IPS-18c (cell line): ENCODE measurements at regions not wholly inside any gene's neighbourhood (a gene's known extent, or its start where the extent isn't known, plus 50 kb on each side); places are given as distances from the start of the nearest gene placed in this dataset.

Source experiments
- H3K4me3 ChIP-seq: 2 replicates; pipeline ENCODE4 v1.7.0; 2013; ENCODE audit warnings: low read depth, mild to moderate bottlenecking, low read length, moderate library complexity; ENCODE audit not compliant: insufficient read depth
- H3K9me3 ChIP-seq: one replicate; pipeline ENCODE4 v1.6.1; 2013; ENCODE audit warnings: mild to moderate bottlenecking, low read length, moderate library complexity; ENCODE audit not compliant: control insufficient read depth, insufficient read depth

DNA sequence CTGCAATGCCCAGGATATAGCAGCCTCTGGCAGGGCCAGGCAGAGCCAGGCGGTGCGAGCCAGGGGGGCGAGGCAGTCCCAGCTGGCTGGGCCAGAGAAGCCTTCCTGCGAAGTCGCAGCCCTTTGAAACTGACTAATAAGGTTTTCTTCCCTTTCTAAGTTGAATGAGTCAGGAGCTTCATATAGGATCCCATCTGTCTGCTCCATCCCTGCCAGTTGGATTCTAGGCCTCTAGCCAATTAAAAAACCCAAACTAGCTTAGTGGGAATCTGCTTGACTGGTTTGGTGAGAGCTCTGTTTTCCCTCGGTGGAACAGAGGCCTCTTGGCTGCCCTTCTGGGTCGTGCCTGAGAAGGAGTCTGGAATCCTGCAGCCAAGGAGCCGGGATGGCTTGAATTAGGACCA lies 70.1 kb upstream of the RAPGEF1 start:
- Histone ChIP-seq H3K4me3 (no peak overlapping the region), H3K9me3 (no peaks in the 10 kb centered on the region)

DNA sequence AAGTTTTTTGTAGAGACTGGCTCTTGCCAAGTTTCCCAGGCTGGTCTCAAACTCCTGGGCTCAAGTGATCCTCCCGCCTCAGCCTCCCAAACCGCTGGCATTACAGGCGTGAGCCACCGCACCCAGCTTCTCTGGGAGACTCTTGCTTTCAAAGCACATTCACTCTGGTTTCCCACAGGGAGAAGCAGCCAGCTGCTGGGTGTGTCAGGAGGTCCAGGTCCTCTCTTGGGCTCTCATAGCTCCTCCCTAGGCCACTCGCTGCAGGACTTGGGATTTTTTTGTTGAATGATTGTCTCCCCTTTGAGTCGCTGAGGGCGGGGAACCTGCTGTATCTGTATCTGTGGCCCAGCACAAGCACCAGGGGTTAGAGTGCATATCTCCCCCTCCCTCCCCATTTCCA lies 68.4 kb upstream of the RAPGEF1 start:
- Histone ChIP-seq H3K4me3 (no peak overlapping the region), H3K9me3 (no peaks in the 10 kb centered on the region)

DNA sequence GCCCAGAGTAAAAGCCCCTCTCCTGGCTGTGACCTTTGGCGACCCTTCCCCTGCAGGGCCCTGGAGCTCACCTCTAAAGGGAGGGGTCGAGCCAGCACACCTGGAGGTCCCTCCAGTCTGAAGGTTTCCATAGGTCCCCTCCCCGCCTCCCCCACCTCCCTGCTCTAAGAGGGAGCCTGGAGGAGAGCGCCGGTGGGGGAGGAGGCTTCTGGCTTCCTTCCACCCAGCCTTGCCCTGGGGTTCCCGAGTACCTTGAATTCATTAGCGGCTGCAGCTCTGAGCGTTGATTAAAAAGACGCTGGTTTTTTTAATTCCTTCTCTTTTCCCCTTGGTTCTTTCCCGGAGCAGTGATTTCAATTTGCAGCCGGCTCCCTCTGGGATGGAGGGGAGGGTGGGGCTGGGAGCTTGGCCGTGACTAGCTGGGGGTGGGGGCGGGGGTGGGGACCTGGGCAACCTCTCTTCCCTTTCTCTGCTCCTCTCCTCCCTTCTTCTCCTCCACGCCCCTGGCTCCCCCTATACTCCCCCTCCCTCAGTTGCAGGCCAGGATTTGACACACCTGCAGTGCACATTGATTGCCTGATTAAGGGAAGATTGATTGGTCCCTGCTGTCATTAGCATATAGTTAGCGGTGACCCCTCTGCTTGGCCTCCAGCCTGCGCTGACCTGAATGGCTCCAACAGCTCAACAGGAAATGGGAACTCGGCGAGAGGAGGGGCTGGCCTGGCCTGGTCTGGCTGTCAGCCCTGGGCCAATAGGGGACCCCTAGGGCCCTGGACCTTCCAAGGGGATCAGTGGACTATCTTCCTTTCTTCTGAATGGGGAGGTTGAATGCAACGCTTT lies 67.5 kb upstream of the RAPGEF1 start:
- Histone ChIP-seq H3K9me3 (no peaks in the 10 kb centered on the region), H3K4me3 (peak overlapping the region; percentile 40)

DNA sequence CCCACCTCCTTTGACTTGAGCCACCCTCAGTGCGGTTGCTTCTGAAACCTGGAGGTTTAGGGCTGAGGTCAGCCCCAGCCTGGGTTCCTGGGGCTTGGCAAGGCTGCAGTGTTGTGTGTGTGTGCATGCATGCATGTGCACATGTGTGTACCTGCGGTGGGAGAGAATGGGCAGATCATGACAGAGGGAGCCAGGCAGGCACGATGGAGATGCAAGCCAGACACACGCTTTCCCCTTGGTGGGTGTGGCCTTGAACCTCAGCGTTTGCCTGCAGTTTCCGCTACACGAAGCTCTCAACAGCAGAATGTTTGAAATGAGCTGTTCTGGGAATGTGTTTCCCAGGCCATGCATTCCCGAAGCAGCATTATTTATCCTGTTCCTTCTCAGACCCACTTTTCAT lies 65.9 kb upstream of the RAPGEF1 start:
- H3K4me3 ChIP-seq = no peak overlapping the region
- H3K9me3 ChIP-seq = no peaks in the 10 kb centered on the region

DNA sequence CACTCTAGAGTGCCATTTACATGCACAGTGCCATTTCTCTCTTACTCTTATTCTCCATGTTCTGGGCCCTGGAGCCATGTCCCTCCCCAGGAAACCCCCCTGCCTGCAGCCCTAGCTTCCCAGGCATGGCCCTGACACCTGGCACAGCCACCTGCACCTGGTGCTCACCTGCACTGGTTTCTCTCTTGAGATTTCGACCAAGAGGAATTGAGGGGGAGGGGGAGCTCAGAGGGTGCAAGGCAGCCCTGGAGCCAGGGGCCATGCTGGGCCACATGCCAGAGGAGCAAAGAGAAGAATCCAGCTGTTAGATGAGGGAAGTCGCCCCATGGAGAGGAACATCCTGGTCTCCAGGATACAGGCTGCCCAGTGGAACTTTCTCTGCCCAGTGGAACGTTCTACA lies 65.0 kb upstream of the RAPGEF1 start:
- H3K4me3 ChIP-seq = no peak overlapping the region

DNA sequence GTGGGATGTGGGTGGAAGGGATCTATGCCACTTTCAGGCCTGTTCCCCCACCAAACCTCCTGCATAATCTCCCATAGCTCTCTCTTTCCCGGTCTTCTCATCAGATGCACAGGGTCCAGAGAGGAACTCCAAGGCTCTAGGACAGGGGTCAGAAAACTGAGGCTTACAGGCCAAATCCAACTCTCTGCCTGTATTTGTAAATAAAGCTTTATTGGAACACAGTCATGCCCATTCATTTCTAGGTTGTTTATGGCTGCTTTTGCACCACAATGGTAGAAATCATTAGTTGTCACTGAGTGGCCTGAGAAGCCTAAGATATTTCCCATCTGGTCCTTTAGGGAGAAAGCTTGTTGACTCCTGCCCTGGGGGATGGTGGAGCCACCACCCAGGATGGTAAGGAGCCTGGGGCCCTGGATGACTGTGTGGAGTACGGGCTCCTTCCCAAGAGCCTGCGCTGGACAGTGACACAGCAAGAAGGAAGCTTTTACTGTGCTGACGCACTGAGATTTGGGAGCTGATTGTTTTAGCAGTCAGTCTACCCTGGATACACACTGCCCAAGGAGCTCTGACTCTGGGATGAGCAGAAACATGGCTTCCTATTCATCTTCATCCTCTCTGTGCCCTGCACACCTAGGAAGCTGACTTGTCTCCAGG lies 64.0 kb upstream of the RAPGEF1 start:
- Histone ChIP-seq H3K4me3 (no peak overlapping the region), H3K9me3 (no peaks in the 10 kb centered on the region)

More for the DNA sequence above, 65.0 kb upstream of the RAPGEF1 start:
- no peaks in the 10 kb centered on the region for H3K9me3 ChIP-seq

DNA sequence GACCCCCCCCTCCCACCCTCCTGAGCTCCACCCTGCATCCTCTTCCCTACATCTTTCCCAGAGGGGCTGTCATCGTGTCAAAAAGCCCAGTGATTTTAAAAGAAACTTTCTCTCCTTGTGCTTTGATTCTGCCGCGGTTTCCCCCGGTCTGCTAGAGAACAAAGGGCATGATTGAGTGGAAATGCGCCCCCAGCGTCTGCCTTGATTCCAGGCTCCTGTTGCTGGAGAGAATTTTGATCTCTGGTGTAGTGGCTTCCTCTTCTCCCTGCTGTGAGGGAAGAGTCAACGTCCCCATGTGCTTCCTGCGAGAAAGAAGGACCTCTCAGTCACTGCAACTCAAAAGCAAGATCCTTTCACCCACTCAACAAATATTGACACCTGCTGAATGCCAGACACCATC lies 61.9 kb upstream of the RAPGEF1 start:
- H3K9me3 ChIP-seq = no peaks in the 10 kb centered on the region
- no peak overlapping the region for H3K4me3 ChIP-seq

DNA sequence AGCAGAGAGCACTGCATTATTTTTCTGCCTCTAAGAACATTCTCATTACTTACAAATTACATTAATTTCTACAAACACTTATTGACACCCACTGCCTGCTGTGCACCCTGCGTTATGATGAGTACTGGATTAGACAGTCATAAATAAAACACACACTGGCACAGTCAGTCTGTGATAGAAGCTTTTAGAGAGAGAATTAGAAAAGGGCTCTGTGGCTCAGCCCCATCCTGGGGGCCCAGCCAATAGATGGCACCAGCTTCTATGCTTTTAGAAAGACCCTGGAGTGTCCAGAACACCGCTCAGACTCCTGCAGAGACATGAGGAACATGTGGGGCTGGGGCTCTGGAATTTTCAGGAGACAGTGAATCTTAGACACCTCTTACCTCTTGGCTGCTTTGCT lies 61.0 kb upstream of the RAPGEF1 start:
- H3K9me3 ChIP-seq = no peaks in the 10 kb centered on the region
- no peak overlapping the region for H3K4me3 ChIP-seq

DNA sequence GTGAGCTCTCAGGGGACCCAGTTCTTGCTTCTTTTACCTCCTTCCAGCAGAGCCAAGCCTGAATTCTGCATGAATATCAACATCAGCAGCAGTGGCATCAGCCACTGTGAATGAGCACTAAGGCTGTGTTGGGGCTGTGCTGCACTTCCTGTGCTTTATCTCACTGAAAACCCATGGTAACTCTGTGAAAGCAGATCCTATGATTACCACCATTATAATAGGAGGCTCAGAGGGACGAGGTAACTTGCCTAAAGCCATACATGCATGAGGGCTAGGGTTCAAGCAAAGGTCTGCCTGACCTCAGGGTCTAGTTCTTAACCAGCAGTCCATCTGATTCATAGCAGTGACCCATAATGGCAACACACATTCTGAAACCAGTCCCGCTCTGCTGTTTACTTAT lies 60.5 kb upstream of the RAPGEF1 start:
- H3K4me3 ChIP-seq = no peak overlapping the region
- H3K9me3 ChIP-seq = no peaks in the 10 kb centered on the region

DNA sequence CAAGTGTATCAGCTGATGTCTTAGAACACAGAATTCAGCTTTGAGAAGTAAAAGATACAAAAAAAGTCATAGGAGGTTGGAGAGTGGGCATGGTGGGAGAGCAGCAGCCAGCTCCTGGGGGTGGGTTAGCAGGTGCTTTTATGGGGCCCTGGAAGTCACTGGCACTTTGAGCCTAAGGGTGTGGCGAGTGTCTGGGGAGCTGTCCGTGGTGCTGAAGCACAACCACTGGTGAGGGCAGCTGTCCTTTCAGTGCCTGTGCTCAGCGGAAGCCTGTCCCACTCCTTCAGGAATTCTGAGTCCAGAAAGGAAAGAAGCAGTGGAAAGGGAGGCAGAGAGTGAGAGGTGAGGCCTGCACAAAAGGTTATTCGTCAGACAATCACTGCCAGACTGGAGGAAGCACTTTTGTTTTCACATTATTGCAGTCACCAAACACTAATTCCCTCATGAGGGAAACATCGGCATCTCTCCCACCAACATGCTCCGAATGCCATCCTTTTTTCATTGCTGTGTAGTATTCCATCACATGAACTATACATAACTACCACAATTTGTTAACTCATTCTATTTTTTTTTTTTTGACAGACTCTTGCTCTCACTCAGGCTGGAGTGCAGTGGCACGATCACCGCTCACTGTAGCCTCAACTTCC lies 59.4 kb upstream of the RAPGEF1 start:
- Histone ChIP-seq H3K9me3 (no peaks in the 10 kb centered on the region), H3K4me3 (no peak overlapping the region)

DNA sequence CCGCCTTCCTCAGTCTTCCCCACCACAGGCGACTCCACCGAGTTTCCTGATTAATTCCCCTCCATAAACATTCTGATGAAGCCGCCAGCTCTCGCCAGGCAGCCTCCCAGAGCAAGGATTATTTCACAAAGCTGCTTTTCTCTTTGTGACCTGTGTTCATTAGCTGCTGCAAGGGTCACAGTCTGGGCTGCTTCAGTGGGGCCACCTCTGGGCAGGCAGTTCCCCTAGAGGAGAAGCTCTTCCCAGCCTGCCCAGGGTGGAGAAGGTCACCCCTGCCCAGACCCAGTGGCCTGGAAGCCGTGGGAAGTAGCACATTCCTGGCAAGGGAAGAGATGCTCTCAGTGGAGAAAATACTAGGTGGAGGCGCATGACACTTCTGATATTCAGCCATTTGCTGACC lies 58.4 kb upstream of the RAPGEF1 start:
- no peaks in the 10 kb centered on the region for H3K9me3 ChIP-seq
- no peak overlapping the region for H3K4me3 ChIP-seq

DNA sequence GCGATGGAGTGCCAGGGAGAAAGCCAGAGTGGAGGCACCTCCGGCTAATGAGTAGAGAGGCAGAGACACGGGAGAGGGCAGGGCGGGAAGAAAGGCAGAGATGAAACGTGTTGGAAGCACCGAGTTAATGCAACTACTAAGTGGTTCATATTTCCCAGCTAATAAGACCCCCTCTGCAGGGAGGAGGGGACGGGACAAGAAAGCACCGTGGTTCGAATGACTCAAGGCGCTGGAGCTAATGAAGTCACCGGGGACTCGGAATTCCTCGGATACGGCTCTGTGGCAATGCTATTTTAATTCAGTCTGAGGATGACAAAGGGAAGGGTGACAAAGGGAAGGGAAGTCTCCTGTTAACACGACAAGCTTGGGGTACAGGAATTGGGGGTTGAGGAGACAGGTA lies 54.5 kb upstream of the RAPGEF1 start:
- no peaks in the 10 kb centered on the region for H3K9me3 ChIP-seq
- no peak overlapping the region for H3K4me3 ChIP-seq

DNA sequence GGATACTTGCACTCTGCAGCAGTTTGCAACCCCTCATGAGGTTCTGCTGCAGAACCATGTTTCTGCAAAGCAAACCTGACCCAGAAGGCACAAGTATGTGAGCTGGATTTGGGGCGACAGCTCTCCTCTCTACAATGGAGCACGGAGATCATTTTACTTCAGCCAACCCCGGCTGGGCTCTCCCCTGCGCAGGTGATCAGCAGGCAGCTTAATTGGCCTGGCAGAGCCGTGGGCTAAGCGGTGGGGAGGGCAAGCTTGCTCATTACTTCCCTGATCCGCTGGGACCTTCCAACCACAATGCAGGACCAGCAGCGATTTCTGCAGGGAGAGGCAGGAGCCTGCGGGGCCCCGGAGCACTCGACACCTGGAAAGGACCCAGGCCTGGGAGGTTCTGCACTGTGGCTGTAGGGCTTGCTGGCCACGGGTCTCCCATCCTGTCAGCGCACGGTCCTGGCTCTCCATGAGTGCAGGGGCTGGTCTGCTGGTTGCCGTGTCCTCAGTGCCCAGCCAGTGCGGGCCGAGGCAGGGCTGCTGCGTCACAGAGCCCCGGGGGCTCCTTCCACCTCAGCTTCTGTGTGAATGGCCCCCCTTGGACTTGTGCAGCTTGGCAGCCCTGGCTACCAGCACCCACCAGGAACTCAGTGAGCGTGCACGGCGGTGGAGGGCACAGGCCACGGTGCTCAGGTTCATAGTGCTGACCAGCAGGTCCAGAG lies 51.8 kb upstream of the RAPGEF1 start:
- H3K4me3 ChIP-seq = no peak overlapping the region

More for the DNA sequence above, 51.8 kb upstream of the RAPGEF1 start:
- no peaks in the 10 kb centered on the region for H3K9me3 ChIP-seq
